Thyroid gland (tissue), 4 donors: ENCODE measurements at regions not wholly inside any gene's neighbourhood (a gene's known extent, or its start where the extent isn't known, plus 50 kb on each side); places are given as distances from the start of the nearest gene placed in this dataset.

ENCODE experiments used
- POLR2A ChIP-seq, 2 donors: fragments of 450-650 bp; IDR thresholded peaks; one replicate each; pipeline ENCODE4 v1.6.1; 2017; ENCODE audit warnings: antibody characterized with exemption in 2 of 2, mild to moderate bottlenecking in 2 of 2, moderate library complexity in 1 of 2
- TF ChIP-seq, protein P1 (sequence below), 6 experiments: fragments of 200-600 bp in 3 of 6; fragments of 450-650 bp in 3 of 6; sonication (generic) in 3 of 6; IDR thresholded peaks; one replicate each; pipeline ENCODE4 v1.5.1; 2016 to 2019; ENCODE audit warnings: antibody characterized with exemption in 6 of 6, mild to moderate bottlenecking in 2 of 6, inconsistent platforms in 1 of 6, moderate library complexity in 1 of 6

DNA sequence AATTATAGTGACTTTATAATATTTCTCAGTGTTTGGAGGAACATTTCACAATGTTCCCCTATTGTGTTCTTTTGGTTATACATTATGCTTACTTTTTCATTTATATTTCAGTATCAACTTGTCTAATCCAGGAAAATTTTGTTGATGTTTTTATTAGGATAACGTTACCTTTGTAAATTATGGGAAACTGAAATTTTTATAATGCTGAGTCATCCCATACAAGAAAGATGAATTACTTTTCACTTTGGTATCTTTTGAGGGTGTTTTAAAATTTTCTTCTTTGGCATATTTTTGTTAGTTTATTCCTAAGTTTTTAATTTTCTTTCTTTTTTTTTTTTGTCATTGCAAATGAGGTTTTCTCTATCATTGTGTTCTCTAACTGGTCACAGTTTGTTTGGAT, 542.7 kb downstream of the SLC16A7 start:
- no peak for TF ChIP-seq POLR2A (IDR thresholded peaks at IDR 0.05)
- TF ChIP-seq, protein P1, sequence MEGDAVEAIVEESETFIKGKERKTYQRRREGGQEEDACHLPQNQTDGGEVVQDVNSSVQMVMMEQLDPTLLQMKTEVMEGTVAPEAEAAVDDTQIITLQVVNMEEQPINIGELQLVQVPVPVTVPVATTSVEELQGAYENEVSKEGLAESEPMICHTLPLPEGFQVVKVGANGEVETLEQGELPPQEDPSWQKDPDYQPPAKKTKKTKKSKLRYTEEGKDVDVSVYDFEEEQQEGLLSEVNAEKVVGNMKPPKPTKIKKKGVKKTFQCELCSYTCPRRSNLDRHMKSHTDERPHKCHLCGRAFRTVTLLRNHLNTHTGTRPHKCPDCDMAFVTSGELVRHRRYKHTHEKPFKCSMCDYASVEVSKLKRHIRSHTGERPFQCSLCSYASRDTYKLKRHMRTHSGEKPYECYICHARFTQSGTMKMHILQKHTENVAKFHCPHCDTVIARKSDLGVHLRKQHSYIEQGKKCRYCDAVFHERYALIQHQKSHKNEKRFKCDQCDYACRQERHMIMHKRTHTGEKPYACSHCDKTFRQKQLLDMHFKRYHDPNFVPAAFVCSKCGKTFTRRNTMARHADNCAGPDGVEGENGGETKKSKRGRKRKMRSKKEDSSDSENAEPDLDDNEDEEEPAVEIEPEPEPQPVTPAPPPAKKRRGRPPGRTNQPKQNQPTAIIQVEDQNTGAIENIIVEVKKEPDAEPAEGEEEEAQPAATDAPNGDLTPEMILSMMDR (IDR thresholded peaks at IDR 0.05): no peak
